OCI-LY1 (cell line): ENCODE measurements at regions not wholly inside any gene's neighbourhood (a gene's known extent, or its start where the extent isn't known, plus 50 kb on each side); places are given as distances from the start of the nearest gene placed in this dataset.

ENCODE experiments used
- H2AFZ ChIP-seq: fragments of 200-600 bp; sonication (generic), shearing (Covaris generic); 2 replicates; pipeline ENCODE4 v1.6.0; 2014; ENCODE audit warnings: antibody characterized with exemption, mild to moderate bottlenecking, low read length
- H3F3A ChIP-seq: fragments of 200-600 bp; sonication (generic), shearing (Covaris generic); 2 replicates; pipeline ENCODE4 v1.6.0; 2014; ENCODE audit warnings: mild to moderate bottlenecking, antibody characterized with exemption, low read length, moderate library complexity; ENCODE audit not compliant: insufficient read depth
- H3K27ac ChIP-seq: fragments of 200-600 bp; sonication (generic); 2 replicates; pipeline ENCODE4 v1.5.1; 2014; ENCODE audit warnings: low read length, mixed run types, mild to moderate bottlenecking, low read depth; ENCODE audit not compliant: poor library complexity, severe bottlenecking
- H3K27me3 ChIP-seq: fragments of 200-600 bp; sonication (generic); 2 replicates; pipeline ENCODE4 v1.6.0; 2014; ENCODE audit warnings: antibody characterized with exemption, mild to moderate bottlenecking, low read length, moderate library complexity; ENCODE audit not compliant: insufficient read depth
- H3K36me3 ChIP-seq: fragments of 200-600 bp; sonication (generic); 2 replicates; pipeline ENCODE4 v1.6.1; 2014; ENCODE audit warnings: mild to moderate bottlenecking, antibody characterized with exemption, low read length, moderate library complexity, mixed read lengths; ENCODE audit not compliant: insufficient read depth
- H3K4me1 ChIP-seq: fragments of 200-600 bp; sonication (generic); 2 replicates; pipeline ENCODE4 v1.5.1; 2014; ENCODE audit warnings: mild to moderate bottlenecking, low read length, moderate library complexity; ENCODE audit not compliant: insufficient read depth, severe bottlenecking
- H3K4me2 ChIP-seq: fragments of 200-600 bp; sonication (generic), shearing (Covaris generic); 2 replicates; pipeline ENCODE4 v1.6.1; 2014; ENCODE audit warnings: low read length
- H3K4me3 ChIP-seq: fragments of 200-600 bp; sonication (generic); 2 replicates; pipeline ENCODE4 v1.5.1; 2014; ENCODE audit warnings: low read length, low read depth, mild to moderate bottlenecking, mixed read lengths; ENCODE audit not compliant: poor library complexity, severe bottlenecking
- H3K79me2 ChIP-seq: fragments of 200-600 bp; shearing (Covaris generic); 2 replicates; pipeline ENCODE4 v1.6.1; 2016; ENCODE audit warnings: mixed run types, low read length, mixed read lengths; ENCODE audit not compliant: insufficient read depth
- H3K9ac ChIP-seq: fragments of 200-600 bp; sonication (generic), shearing (Covaris generic); 2 replicates; pipeline ENCODE4 v1.6.1; 2014; ENCODE audit warnings: mild to moderate bottlenecking, low read length, mixed read lengths
- H3K9me2 ChIP-seq: fragments of 200-600 bp; sonication (generic), shearing (Covaris generic); 2 replicates; pipeline ENCODE4 v1.6.1; 2014; ENCODE audit warnings: low read depth, mild to moderate bottlenecking, low read length, mixed read lengths
- H3K9me3 ChIP-seq: fragments of 200-600 bp; shearing (Covaris generic); 2 replicates; pipeline ENCODE4 v1.6.1; 2014; ENCODE audit warnings: low read length, mixed read lengths
- H4K20me1 ChIP-seq: fragments of 200-600 bp; sonication (generic), shearing (Covaris generic); 2 replicates; pipeline ENCODE4 v1.6.0; 2016; ENCODE audit warnings: mild to moderate bottlenecking, low read length; ENCODE audit not compliant: insufficient read depth
- EZH2 ChIP-seq: fragments of 200-600 bp; sonication (generic), shearing (Covaris generic); IDR thresholded peaks from 2 replicates; pipeline ENCODE4 v1.8.0; 2017; ENCODE audit warnings: borderline replicate concordance, mixed run types, mild to moderate bottlenecking, antibody characterized with exemption, low read length, moderate library complexity, mixed read lengths
- TF ChIP-seq, protein P1 (sequence below): fragments of 200-600 bp; sonication (generic), shearing (Covaris generic); IDR thresholded peaks from 2 replicates; pipeline ENCODE4 v1.5.1; 2017; ENCODE audit warnings: mild to moderate bottlenecking, antibody characterized with exemption, low read length, moderate library complexity, mixed read lengths

- H3K27me3 ChIP-seq, result no peaks in the 10 kb centered on the region
- no peak overlapping the region for H2AFZ ChIP-seq
- no peak overlapping the region for H3K4me2 ChIP-seq
- no peaks in the 10 kb centered on the region for H4K20me1 ChIP-seq
- H3K4me3 ChIP-seq, result no peak overlapping the region
- no peaks in the 10 kb centered on the region for H3K79me2 ChIP-seq
- H3K27ac ChIP-seq, result no peak overlapping the region
- TF ChIP-seq, protein P1, sequence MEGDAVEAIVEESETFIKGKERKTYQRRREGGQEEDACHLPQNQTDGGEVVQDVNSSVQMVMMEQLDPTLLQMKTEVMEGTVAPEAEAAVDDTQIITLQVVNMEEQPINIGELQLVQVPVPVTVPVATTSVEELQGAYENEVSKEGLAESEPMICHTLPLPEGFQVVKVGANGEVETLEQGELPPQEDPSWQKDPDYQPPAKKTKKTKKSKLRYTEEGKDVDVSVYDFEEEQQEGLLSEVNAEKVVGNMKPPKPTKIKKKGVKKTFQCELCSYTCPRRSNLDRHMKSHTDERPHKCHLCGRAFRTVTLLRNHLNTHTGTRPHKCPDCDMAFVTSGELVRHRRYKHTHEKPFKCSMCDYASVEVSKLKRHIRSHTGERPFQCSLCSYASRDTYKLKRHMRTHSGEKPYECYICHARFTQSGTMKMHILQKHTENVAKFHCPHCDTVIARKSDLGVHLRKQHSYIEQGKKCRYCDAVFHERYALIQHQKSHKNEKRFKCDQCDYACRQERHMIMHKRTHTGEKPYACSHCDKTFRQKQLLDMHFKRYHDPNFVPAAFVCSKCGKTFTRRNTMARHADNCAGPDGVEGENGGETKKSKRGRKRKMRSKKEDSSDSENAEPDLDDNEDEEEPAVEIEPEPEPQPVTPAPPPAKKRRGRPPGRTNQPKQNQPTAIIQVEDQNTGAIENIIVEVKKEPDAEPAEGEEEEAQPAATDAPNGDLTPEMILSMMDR, result no peak
- no peak for TF ChIP-seq EZH2
- no peaks in the 10 kb centered on the region for H3K4me1 ChIP-seq
- H3K9ac ChIP-seq, result no peak overlapping the region
- no peaks in the 10 kb centered on the region for H3F3A ChIP-seq
- H3K9me3 ChIP-seq, result no peaks in the 10 kb centered on the region
- H3K9me2 ChIP-seq, result no peaks in the 10 kb centered on the region
- H3K36me3 ChIP-seq, result no peaks in the 10 kb centered on the region
These were observed 485.2 kb upstream of the CDH9 start for GRCh38 chr5:27523629-27524028.

GRCh38 chr5:27516437-27516836 is 478.1 kb upstream of the CDH9 start:
- Histone ChIP-seq H3K9me3 (no peaks in the 10 kb centered on the region), H3K36me3 (no peaks in the 10 kb centered on the region), H3K4me3 (no peak overlapping the region), H3K27me3 (no peaks in the 10 kb centered on the region), H4K20me1 (no peaks in the 10 kb centered on the region), H3F3A (no peaks in the 10 kb centered on the region), H3K27ac (no peak overlapping the region), H2AFZ (no peak overlapping the region), H3K9ac (no peak overlapping the region), H3K9me2 (no peaks in the 10 kb centered on the region), H3K4me1 (no peaks in the 10 kb centered on the region), H3K4me2 (no peak overlapping the region), H3K79me2 (no peaks in the 10 kb centered on the region)
- TF ChIP-seq EZH2, result no peak
- TF ChIP-seq, protein P1, result no peak

GRCh38 chr5:27511061-27511460 is 472.7 kb upstream of the CDH9 start:
- no peak overlapping the region for H2AFZ ChIP-seq
- no peaks in the 10 kb centered on the region for H4K20me1 ChIP-seq
- TF ChIP-seq EZH2, result no peak
- no peak overlapping the region for H3K4me3 ChIP-seq
- H3K27me3 ChIP-seq, result no peaks in the 10 kb centered on the region
- no peaks in the 10 kb centered on the region for H3K9me3 ChIP-seq
- no peaks in the 10 kb centered on the region for H3K36me3 ChIP-seq
- H3K9me2 ChIP-seq, result no peaks in the 10 kb centered on the region
- no peaks in the 10 kb centered on the region for H3K4me1 ChIP-seq
- H3F3A ChIP-seq, result no peaks in the 10 kb centered on the region
- H3K9ac ChIP-seq, result no peak overlapping the region
- no peak overlapping the region for H3K27ac ChIP-seq
- H3K79me2 ChIP-seq, result no peaks in the 10 kb centered on the region
- H3K4me2 ChIP-seq, result no peak overlapping the region

GRCh38 chr5:27503813-27504212 is 465.4 kb upstream of the CDH9 start:
- H3K4me1 ChIP-seq, result no peaks in the 10 kb centered on the region
- H3K79me2 ChIP-seq, result no peaks in the 10 kb centered on the region
- H3K4me2 ChIP-seq, result no peak overlapping the region
- H3K36me3 ChIP-seq, result no peaks in the 10 kb centered on the region
- H3F3A ChIP-seq, result no peaks in the 10 kb centered on the region
- no peaks in the 10 kb centered on the region for H3K27me3 ChIP-seq
- no peak overlapping the region for H3K9ac ChIP-seq
- H3K4me3 ChIP-seq, result no peak overlapping the region
- H2AFZ ChIP-seq, result no peak overlapping the region
- H4K20me1 ChIP-seq, result no peaks in the 10 kb centered on the region
- no peak for TF ChIP-seq EZH2
- TF ChIP-seq, protein P1, result no peak
- H3K9me3 ChIP-seq, result no peaks in the 10 kb centered on the region
- no peaks in the 10 kb centered on the region for H3K9me2 ChIP-seq
- H3K27ac ChIP-seq, result no peak overlapping the region
